ENCODE measurements at regions not wholly inside any gene's neighbourhood (a gene's known extent, or its start where the extent isn't known, plus 50 kb on each side); places are given as distances from the start of the nearest gene placed in this dataset.

GRCh38 chr3:160090653-160091052 is 102.0 kb downstream of the IL12A start:
- Histone ChIP-seq H3K4me3 (ENCODE audit: low read depth, low read length) (no peak overlapping the region), H3K27me3 (ENCODE audit: control insufficient read depth, insufficient read depth, low read length) (no peaks in the 10 kb centered on the region), H3K36me3 (ENCODE audit: control insufficient read depth, insufficient read depth, low read length) (no peaks in the 10 kb centered on the region)
- TF ChIP-seq, protein P1, sequence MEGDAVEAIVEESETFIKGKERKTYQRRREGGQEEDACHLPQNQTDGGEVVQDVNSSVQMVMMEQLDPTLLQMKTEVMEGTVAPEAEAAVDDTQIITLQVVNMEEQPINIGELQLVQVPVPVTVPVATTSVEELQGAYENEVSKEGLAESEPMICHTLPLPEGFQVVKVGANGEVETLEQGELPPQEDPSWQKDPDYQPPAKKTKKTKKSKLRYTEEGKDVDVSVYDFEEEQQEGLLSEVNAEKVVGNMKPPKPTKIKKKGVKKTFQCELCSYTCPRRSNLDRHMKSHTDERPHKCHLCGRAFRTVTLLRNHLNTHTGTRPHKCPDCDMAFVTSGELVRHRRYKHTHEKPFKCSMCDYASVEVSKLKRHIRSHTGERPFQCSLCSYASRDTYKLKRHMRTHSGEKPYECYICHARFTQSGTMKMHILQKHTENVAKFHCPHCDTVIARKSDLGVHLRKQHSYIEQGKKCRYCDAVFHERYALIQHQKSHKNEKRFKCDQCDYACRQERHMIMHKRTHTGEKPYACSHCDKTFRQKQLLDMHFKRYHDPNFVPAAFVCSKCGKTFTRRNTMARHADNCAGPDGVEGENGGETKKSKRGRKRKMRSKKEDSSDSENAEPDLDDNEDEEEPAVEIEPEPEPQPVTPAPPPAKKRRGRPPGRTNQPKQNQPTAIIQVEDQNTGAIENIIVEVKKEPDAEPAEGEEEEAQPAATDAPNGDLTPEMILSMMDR (IDR thresholded peaks at IDR 0.05; ENCODE audit: insufficient read depth, low read length, poor library complexity, severe bottlenecking) = no peak
- no peak for DNase-seq (ENCODE audit: low read depth)

- no peak for DNase-seq (ENCODE audit: low read depth)
- TF ChIP-seq, protein P1 (IDR thresholded peaks at IDR 0.05; ENCODE audit: insufficient read depth, low read length, poor library complexity, severe bottlenecking) = no peak
- H3K36me3 ChIP-seq (ENCODE audit: control insufficient read depth, insufficient read depth, low read length) = no peaks in the 10 kb centered on the region
- no peak overlapping the region for H3K4me3 ChIP-seq (ENCODE audit: low read depth, low read length)
- no peaks in the 10 kb centered on the region for H3K27me3 ChIP-seq (ENCODE audit: control insufficient read depth, insufficient read depth, low read length)
Measured at GRCh38 chr3:160091441-160091840, 102.8 kb downstream of the IL12A start.

- no peak for DNase-seq (ENCODE audit: low read depth)
- TF ChIP-seq, protein P1 (IDR thresholded peaks at IDR 0.05; ENCODE audit: insufficient read depth, low read length, poor library complexity, severe bottlenecking) = no peak
- no peak overlapping the region for H3K4me3 ChIP-seq (ENCODE audit: low read depth, low read length)
- H3K36me3 ChIP-seq (ENCODE audit: control insufficient read depth, insufficient read depth, low read length) = no peaks in the 10 kb centered on the region
- no peaks in the 10 kb centered on the region for H3K27me3 ChIP-seq (ENCODE audit: control insufficient read depth, insufficient read depth, low read length)
Measured at GRCh38 chr3:160092760-160093159, 104.1 kb downstream of the IL12A start.

DNA sequence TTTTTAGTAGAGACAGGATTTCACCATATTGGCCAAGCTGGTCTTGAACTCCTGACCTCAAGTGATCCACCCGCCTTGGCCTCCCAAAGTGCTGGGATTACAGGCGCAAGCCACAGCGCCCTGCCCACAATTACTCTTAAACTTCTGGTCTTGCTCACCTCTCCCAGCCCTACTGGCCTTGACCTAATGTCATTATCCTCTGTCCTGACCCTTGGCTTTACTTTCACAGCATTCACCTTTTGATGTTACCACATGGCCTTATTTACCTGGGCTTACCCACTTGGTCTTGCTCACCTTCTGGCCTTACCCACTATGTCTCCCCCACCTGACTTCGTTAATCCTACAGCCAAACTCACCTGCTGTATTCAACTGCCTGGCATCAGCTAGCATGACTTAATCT is 105.9 kb downstream of the IL12A start:
- Histone ChIP-seq H3K36me3 (ENCODE audit: control insufficient read depth, insufficient read depth, low read length) (no peaks in the 10 kb centered on the region), H3K27me3 (ENCODE audit: control insufficient read depth, insufficient read depth, low read length) (no peaks in the 10 kb centered on the region), H3K4me3 (ENCODE audit: low read depth, low read length) (no peak overlapping the region)
- no peak for DNase-seq (ENCODE audit: low read depth)
- TF ChIP-seq, protein P1 (IDR thresholded peaks at IDR 0.05; ENCODE audit: insufficient read depth, low read length, poor library complexity, severe bottlenecking) = no peak

GRCh38 chr3:160097478-160097877 is 108.8 kb downstream of the IL12A start:
- no peak for DNase-seq (ENCODE audit: low read depth)
- no peak overlapping the region for H3K4me3 ChIP-seq (ENCODE audit: low read depth, low read length)
- no peaks in the 10 kb centered on the region for H3K36me3 ChIP-seq (ENCODE audit: control insufficient read depth, insufficient read depth, low read length)
- TF ChIP-seq, protein P1 (IDR thresholded peaks at IDR 0.05; ENCODE audit: insufficient read depth, low read length, poor library complexity, severe bottlenecking) = no peak
- H3K27me3 ChIP-seq (ENCODE audit: control insufficient read depth, insufficient read depth, low read length) = no peaks in the 10 kb centered on the region

GRCh38 chr3:160098261-160098908 is 109.8 kb downstream of the IL12A start:
- DNase-seq (ENCODE audit: low read depth) = no peak
- no peaks in the 10 kb centered on the region for H3K27me3 ChIP-seq (ENCODE audit: control insufficient read depth, insufficient read depth, low read length)
- TF ChIP-seq, protein P1 (IDR thresholded peaks at IDR 0.05; ENCODE audit: insufficient read depth, low read length, poor library complexity, severe bottlenecking) = no peak
- H3K4me3 ChIP-seq (ENCODE audit: low read depth, low read length) = no peak overlapping the region
- no peaks in the 10 kb centered on the region for H3K36me3 ChIP-seq (ENCODE audit: control insufficient read depth, insufficient read depth, low read length)
